ENCODE measurements at regions not wholly inside any gene's neighbourhood (a gene's known extent, or its start where the extent isn't known, plus 50 kb on each side); places are given as distances from the start of the nearest gene placed in this dataset.
"Not testable (repeated sequence)": the region's sequence is repeated elsewhere in the genome, so short reads cannot be mapped to it uniquely, and the experiment has no call there.

- in situ Hi-C loops (cut with HindIII; ENCODE audit: low pct_ligation_motif_present, low pct_unique_long_range_greater_than_20kb, low sequenced_read_pairs) = no loop called here
- no peak for DNase-seq
These were observed 118.9 kb downstream of the CEP44 start for GRCh38 chr4:174402470-174403176.

- DNase-seq = peak; percentile 89
- in situ Hi-C loops (cut with HindIII; ENCODE audit: low pct_ligation_motif_present, low pct_unique_long_range_greater_than_20kb, low sequenced_read_pairs) = no loop called here
These were observed 117.9 kb downstream of the CEP44 start for GRCh38 chr4:174401471-174402130.

GRCh38 chr4:174400603-174401302 is 117.0 kb downstream of the CEP44 start:
- in situ Hi-C loops (cut with HindIII; ENCODE audit: low pct_ligation_motif_present, low pct_unique_long_range_greater_than_20kb, low sequenced_read_pairs) = not testable (repeated sequence)

GRCh38 chr4:174398728-174399127 is 115.0 kb downstream of the CEP44 start:
- DNase-seq = no peak
- in situ Hi-C loops (cut with HindIII; ENCODE audit: low pct_ligation_motif_present, low pct_unique_long_range_greater_than_20kb, low sequenced_read_pairs) = no loop called here

More at GRCh38 chr4:174400603-174401302, 117.0 kb downstream of the CEP44 start:
- peak; percentile 44 for DNase-seq

- in situ Hi-C loops (cut with HindIII; ENCODE audit: low pct_ligation_motif_present, low pct_unique_long_range_greater_than_20kb, low sequenced_read_pairs) = no loop called here
- DNase-seq = no peak
These were observed 113.8 kb downstream of the CEP44 start for GRCh38 chr4:174397366-174398155.

- no peak for DNase-seq
- in situ Hi-C loops (cut with HindIII; ENCODE audit: low pct_ligation_motif_present, low pct_unique_long_range_greater_than_20kb, low sequenced_read_pairs) = no loop called here
These were observed 112.9 kb downstream of the CEP44 start for GRCh38 chr4:174396599-174397110.

- DNase-seq = peak; percentile 48
- in situ Hi-C loops (cut with HindIII; ENCODE audit: low pct_ligation_motif_present, low pct_unique_long_range_greater_than_20kb, low sequenced_read_pairs) = no loop called here
These were observed 111.2 kb downstream of the CEP44 start for GRCh38 chr4:174394915-174395314.

GRCh38 chr4:174389439-174389838 is 105.7 kb downstream of the CEP44 start:
- DNase-seq = no peak
- in situ Hi-C loops (cut with HindIII; ENCODE audit: low pct_ligation_motif_present, low pct_unique_long_range_greater_than_20kb, low sequenced_read_pairs) = no loop called here

GRCh38 chr4:174388461-174389145 is 104.9 kb downstream of the CEP44 start:
- in situ Hi-C loops (cut with HindIII; ENCODE audit: low pct_ligation_motif_present, low pct_unique_long_range_greater_than_20kb, low sequenced_read_pairs) = no loop called here

GRCh38 chr4:174387721-174388120 is 104.0 kb downstream of the CEP44 start:
- in situ Hi-C loops (cut with HindIII; ENCODE audit: low pct_ligation_motif_present, low pct_unique_long_range_greater_than_20kb, low sequenced_read_pairs) = no loop called here
- no peak for DNase-seq

More at GRCh38 chr4:174388461-174389145, 104.9 kb downstream of the CEP44 start:
- no peak for DNase-seq

GRCh38 chr4:174387143-174387542 is 103.4 kb downstream of the CEP44 start:
- in situ Hi-C loops (cut with HindIII; ENCODE audit: low pct_ligation_motif_present, low pct_unique_long_range_greater_than_20kb, low sequenced_read_pairs) = no loop called here
- DNase-seq = no peak

GRCh38 chr4:174383783-174384182 is 100.1 kb downstream of the CEP44 start:
- in situ Hi-C loops (cut with HindIII; ENCODE audit: low pct_ligation_motif_present, low pct_unique_long_range_greater_than_20kb, low sequenced_read_pairs) = no loop called here
- DNase-seq = no peak

- in situ Hi-C loops (cut with HindIII; ENCODE audit: low pct_ligation_motif_present, low pct_unique_long_range_greater_than_20kb, low sequenced_read_pairs); DNase-seq: not testable (repeated sequence)
These were observed 99.4 kb downstream of the CEP44 start for GRCh38 chr4:174382938-174383605.

Measured in ACHN (cell line).